Right atrium auricular region (tissue), 2 donors: ENCODE measurements at regions not wholly inside any gene's neighbourhood (a gene's known extent, or its start where the extent isn't known, plus 50 kb on each side); places are given as distances from the start of the nearest gene placed in this dataset.
A peak's percentile ranks its signal among the peaks of the same experiment; 100 is the strongest.

Experiments used
- DNase-seq: peaks from one replicate; pipeline ENCODE4 v3.0.0-alpha.2; 2019; ENCODE audit warnings: low spot score
- H3K27ac ChIP-seq, 2 donors: fragments of 200-600 bp; sonication (generic); 1 replicate in 1 of 2; 2 replicates in 1 of 2; pipeline ENCODE4 v1.5.1; 2016 to 2019
- H3K27me3 ChIP-seq, 2 donors: fragments of 200-600 bp; sonication (generic); one replicate each; pipeline versions ENCODE4 v1.5.1 to v1.6.0; 2017 to 2019
- H3K36me3 ChIP-seq: fragments of 200-600 bp; sonication (generic); one replicate; pipeline ENCODE4 v1.5.1; 2016
- H3K4me1 ChIP-seq, 2 donors: fragments of 200-600 bp; sonication (generic); one replicate each; pipeline versions ENCODE4 v1.5.1 to v1.6.0; 2017 to 2019
- H3K4me3 ChIP-seq, 2 donors: fragments of 200-600 bp; sonication (generic); 1 replicate in 1 of 2; 2 replicates in 1 of 2; pipeline ENCODE4 v1.5.1; 2017 to 2019; ENCODE audit warnings: mild to moderate bottlenecking in 1 of 2, moderate library complexity in 1 of 2
- H3K9me3 ChIP-seq, 2 donors: fragments of 200-600 bp; sonication (generic); one replicate each; pipeline ENCODE4 v1.5.1; 2019
- TF ChIP-seq, protein P1 (sequence below), 2 donors: fragments of 200-600 bp; sonication (generic); IDR thresholded peaks; one replicate each; pipeline ENCODE4 v1.5.1; 2019; ENCODE audit warnings: antibody characterized with exemption in 2 of 2

DNA sequence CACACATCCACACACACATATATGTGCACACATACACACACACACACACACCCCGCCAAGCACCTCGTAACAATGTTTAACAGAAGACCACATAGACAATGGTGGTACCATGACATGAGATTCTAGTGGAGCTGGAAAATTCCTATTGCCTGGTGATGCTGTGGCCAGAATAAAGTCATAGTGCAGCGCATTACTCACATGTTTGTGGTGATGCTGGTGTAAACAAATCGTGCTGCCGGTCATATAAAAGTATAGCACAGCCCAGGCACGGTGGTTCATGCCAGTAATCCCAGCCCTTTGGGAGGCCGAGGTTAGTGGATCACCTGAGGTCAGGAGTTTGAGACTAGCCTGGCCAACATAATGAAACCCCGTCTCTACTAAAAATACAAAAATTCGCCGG, 275.2 kb downstream of the TRIML1 start:
- H3K27me3 ChIP-seq: no peaks in the 10 kb centered on the region

DNA sequence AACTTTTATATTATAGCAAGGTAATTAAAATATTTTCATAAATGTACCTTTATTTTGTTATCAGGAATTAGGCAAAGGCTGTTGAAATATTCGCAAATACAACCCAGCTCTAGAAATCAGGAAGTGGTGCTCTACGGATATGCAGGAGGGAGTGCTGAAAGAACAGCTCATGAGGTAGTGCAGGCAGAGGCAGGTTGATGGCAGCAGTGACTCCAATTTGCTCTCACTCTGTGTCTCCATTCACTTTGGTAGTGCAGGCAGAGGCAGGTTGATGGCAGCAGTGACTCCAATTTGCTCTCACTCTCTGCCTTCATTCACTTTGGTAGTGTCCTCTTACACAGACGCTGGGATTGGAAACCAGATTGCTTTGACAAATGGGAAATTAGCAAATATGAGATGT, 277.9 kb downstream of the TRIML1 start:
- Histone ChIP-seq H3K36me3 (no peaks in the 10 kb centered on the region), H3K4me1 (no peaks in the 10 kb centered on the region)
- TF ChIP-seq, protein P1, sequence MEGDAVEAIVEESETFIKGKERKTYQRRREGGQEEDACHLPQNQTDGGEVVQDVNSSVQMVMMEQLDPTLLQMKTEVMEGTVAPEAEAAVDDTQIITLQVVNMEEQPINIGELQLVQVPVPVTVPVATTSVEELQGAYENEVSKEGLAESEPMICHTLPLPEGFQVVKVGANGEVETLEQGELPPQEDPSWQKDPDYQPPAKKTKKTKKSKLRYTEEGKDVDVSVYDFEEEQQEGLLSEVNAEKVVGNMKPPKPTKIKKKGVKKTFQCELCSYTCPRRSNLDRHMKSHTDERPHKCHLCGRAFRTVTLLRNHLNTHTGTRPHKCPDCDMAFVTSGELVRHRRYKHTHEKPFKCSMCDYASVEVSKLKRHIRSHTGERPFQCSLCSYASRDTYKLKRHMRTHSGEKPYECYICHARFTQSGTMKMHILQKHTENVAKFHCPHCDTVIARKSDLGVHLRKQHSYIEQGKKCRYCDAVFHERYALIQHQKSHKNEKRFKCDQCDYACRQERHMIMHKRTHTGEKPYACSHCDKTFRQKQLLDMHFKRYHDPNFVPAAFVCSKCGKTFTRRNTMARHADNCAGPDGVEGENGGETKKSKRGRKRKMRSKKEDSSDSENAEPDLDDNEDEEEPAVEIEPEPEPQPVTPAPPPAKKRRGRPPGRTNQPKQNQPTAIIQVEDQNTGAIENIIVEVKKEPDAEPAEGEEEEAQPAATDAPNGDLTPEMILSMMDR (IDR thresholded peaks at IDR 0.05): peak in 1 of 2 donors; percentile 50

More for the DNA sequence above, 275.2 kb downstream of the TRIML1 start:
- no peaks in the 10 kb centered on the region for H3K9me3 ChIP-seq
- no peaks in the 10 kb centered on the region for H3K36me3 ChIP-seq
- no peak for DNase-seq
- TF ChIP-seq, protein P1 (IDR thresholded peaks at IDR 0.05): no peak
- no peak overlapping the region for H3K4me3 ChIP-seq
- H3K4me1 ChIP-seq: no peaks in the 10 kb centered on the region
- no peak overlapping the region for H3K27ac ChIP-seq

DNA sequence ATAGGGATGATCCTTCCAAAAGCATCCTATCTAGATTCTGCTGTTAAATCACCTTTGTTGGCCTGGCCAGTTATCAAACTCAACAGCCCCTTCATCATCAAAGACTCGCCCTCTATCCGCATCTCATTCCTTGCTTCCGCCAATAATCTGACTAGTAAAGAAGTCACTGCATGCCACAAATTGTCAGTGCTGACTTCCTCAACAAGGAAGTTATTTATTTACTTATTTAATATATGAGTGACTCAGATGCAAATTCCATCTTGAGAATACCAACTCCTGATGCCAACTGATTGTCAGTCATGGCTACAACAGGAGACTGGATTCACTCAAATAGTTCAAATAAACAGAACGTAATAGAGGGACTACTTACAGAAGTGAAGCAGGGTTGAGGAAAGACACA, 283.8 kb downstream of the TRIML1 start:
- TF ChIP-seq, protein P1 (IDR thresholded peaks at IDR 0.05): no peak
- no peak for DNase-seq
- Histone ChIP-seq H3K9me3 (no peaks in the 10 kb centered on the region), H3K27me3 (no peaks in the 10 kb centered on the region), H3K4me3 (no peak overlapping the region), H3K36me3 (no peaks in the 10 kb centered on the region), H3K27ac (no peak overlapping the region), H3K4me1 (no peaks in the 10 kb centered on the region)

More for the DNA sequence above, 277.9 kb downstream of the TRIML1 start:
- Histone ChIP-seq H3K4me3 (no peak overlapping the region), H3K27ac (no peak overlapping the region), H3K9me3 (no peaks in the 10 kb centered on the region), H3K27me3 (no peaks in the 10 kb centered on the region)
- DNase-seq: no peak

DNA sequence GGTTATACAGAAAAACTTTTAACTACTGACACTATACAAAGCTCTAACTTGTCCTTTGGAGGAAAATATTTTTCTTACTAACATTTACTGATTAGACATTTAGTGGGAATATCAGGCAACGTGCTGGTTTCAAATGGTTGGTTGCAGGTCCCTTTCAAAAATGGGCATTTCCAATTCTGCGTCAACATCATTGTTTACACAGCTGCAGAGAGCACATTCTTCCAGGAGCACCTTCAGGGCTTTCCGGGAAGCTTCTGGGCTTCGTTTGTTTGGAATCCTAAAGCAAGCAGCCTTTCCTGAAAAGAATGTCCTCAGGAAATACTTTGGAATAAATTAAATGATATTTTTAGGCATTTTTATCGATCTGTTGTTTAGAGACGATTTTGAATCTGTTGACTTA, 289.7 kb downstream of the TRIML1 start:
- peaks cover 0 to 19% of the 10 kb centered on the region in 2 donors for H3K4me1 ChIP-seq
- TF ChIP-seq, protein P1 (IDR thresholded peaks at IDR 0.05): no peak
- no peaks in the 10 kb centered on the region for H3K36me3 ChIP-seq
- no peak overlapping the region for H3K4me3 ChIP-seq
- no peaks in the 10 kb centered on the region for H3K27me3 ChIP-seq
- no peak for DNase-seq
- H3K9me3 ChIP-seq: no peaks in the 10 kb centered on the region
- H3K27ac ChIP-seq: no peak overlapping the region

- Histone ChIP-seq H3K27me3 (no peaks in the 10 kb centered on the region), H3K9me3 (no peaks in the 10 kb centered on the region), H3K4me1 (peaks cover 0 to 19% of the 10 kb centered on the region in 2 donors), H3K27ac (peak overlapping the region in 1 of 2 donors; percentile 41), H3K36me3 (no peaks in the 10 kb centered on the region), H3K4me3 (no peak overlapping the region)
- DNase-seq: no peak
- TF ChIP-seq, protein P1 (IDR thresholded peaks at IDR 0.05): no peak
These were observed 290.7 kb downstream of the TRIML1 start for GRCh38 chr4:188429965-188430364.

DNA sequence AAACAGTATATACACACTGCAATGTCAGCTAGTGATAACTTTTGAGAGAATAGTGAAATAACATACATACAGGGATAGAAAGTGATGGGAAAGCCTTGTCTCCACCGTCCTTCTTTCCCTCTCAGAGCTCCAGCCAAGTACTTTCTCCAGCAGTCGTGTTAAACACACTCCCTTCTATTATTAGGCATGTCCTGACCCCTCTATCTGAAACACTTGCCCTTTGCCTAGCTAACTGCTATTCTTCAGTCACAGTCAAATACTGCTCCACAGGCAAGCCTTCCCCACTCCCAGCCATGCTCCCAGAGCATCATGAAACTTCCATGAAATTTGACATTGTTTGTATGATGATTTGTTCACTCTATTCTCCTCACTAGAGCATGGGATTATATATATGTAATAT, 291.1 kb downstream of the TRIML1 start:
- DNase-seq: no peak
- no peaks in the 10 kb centered on the region for H3K36me3 ChIP-seq
- peaks cover 0 to 19% of the 10 kb centered on the region in 2 donors for H3K4me1 ChIP-seq
- TF ChIP-seq, protein P1 (IDR thresholded peaks at IDR 0.05): no peak
- H3K27me3 ChIP-seq: no peaks in the 10 kb centered on the region
- peak overlapping the region in 1 of 2 donors; percentile 41 for H3K27ac ChIP-seq
- no peaks in the 10 kb centered on the region for H3K9me3 ChIP-seq
- H3K4me3 ChIP-seq: no peak overlapping the region
